Panc1 (cell line): ENCODE measurements at regions not wholly inside any gene's neighbourhood (a gene's known extent, or its start where the extent isn't known, plus 50 kb on each side); places are given as distances from the start of the nearest gene placed in this dataset.

ENCODE experiments used
- ATAC-seq: fragments of 200-7000 bp; cut with Tn5 transposase; 2 replicates; pipeline ENCODE4 v1.9.1; 2020; ENCODE audit warnings: mild to moderate bottlenecking, moderate library complexity
- BruUV-seq: library from RNA; stranded (reverse); fragments of 400-500 nt; replicated peaks from 2 replicates; lab custom pipeline; 2021; lab: Mats Ljungman, UMichigan
- CTCF ChIA-PET: fragments of 300-600 bp; sonication (Branson Sonifier 250); formaldehyde crosslinking; loops from one replicate; lab custom pipeline; 2022; ENCODE audit warnings: antibody characterized with exemption; lab: Charles Lee
- POLR2A ChIA-PET: fragments of 300-600 bp; sonication (Branson Sonifier 250); formaldehyde crosslinking; loops from one replicate; lab custom pipeline; 2022; ENCODE audit warnings: antibody characterized with exemption; lab: Charles Lee
- DNase-seq: peaks from one replicate; pipeline ENCODE4 v3.0.0-alpha.2; 2010; ENCODE audit warnings: low read depth, low spot score
- H3K27ac ChIP-seq: 2 replicates; pipeline ENCODE4 v1.5.1; 2011; ENCODE audit warnings: mild to moderate bottlenecking, low read length, inconsistent platforms
- H3K27me3 ChIP-seq: fragments of 200-500 bp; sonication (Bioruptor generic); 2 replicates; pipeline ENCODE4 v1.6.0; 2014; ENCODE audit warnings: low read length, inconsistent platforms; ENCODE audit not compliant: control insufficient read depth, insufficient read depth
- H3K36me3 ChIP-seq: fragments of 200-500 bp; sonication (Bioruptor generic); 2 replicates; pipeline ENCODE4 v1.5.1; 2014; ENCODE audit warnings: inconsistent platforms, mild to moderate bottlenecking, low read length, moderate library complexity; ENCODE audit not compliant: control insufficient read depth, insufficient read depth
- H3K4me1 ChIP-seq: 2 replicates; pipeline ENCODE4 v1.5.1; 2011; ENCODE audit warnings: inconsistent platforms, mild to moderate bottlenecking, low read length, moderate library complexity; ENCODE audit not compliant: control insufficient read depth, insufficient read depth
- H3K4me3 ChIP-seq, 2 experiments: 2 replicates each; pipeline ENCODE4 v1.5.1; 2011 to 2012; ENCODE audit warnings: low read depth in 2 of 2, low read length in 2 of 2, mild to moderate bottlenecking in 2 of 2, inconsistent platforms in 1 of 2, moderate library complexity in 1 of 2
- H3K9me3 ChIP-seq: fragments of 200-500 bp; sonication (Bioruptor generic); 2 replicates; pipeline ENCODE4 v1.5.1; 2014; ENCODE audit warnings: low read depth, mild to moderate bottlenecking, inconsistent platforms, low read length, moderate library complexity; ENCODE audit not compliant: control insufficient read depth, insufficient read depth
- CTCF ChIP-seq: fragments of 450-650 bp; IDR thresholded peaks from 2 replicates; pipeline ENCODE4 v1.5.1; 2017; ENCODE audit warnings: mild to moderate bottlenecking
- POLR2AphosphoS5 ChIP-seq: IDR thresholded peaks from 2 replicates; pipeline ENCODE4 v1.6.1; 2012; ENCODE audit warnings: mild to moderate bottlenecking, low read depth, low read length, moderate library complexity
- REST ChIP-seq, 2 experiments: IDR thresholded peaks; 2 replicates each; pipeline ENCODE4 v1.6.1; 2011 to 2012; ENCODE audit warnings: low read depth in 2 of 2, control low read depth in 1 of 2, low read length in 1 of 2, mild to moderate bottlenecking in 1 of 2, moderate library complexity in 1 of 2; ENCODE audit not compliant: insufficient read depth in 1 of 2
- SIN3A ChIP-seq: IDR thresholded peaks from 2 replicates; pipeline ENCODE4 v1.6.1; 2012; ENCODE audit warnings: low read depth, mild to moderate bottlenecking, low read length, moderate library complexity, borderline replicate concordance; ENCODE audit not compliant: insufficient read depth
- TCF7L2 ChIP-seq: IDR thresholded peaks from 2 replicates; pipeline ENCODE4 v1.6.1; 2011; ENCODE audit warnings: mild to moderate bottlenecking, low read depth, low read length, inconsistent platforms
- in situ Hi-C: cut with HindIII; loops from 2 replicates; pipeline ENCODE4 v1.10.0; 2016; ENCODE audit warnings: low sequenced_read_pairs, low pct_unique_long_range_greater_than_20kb
- intact Hi-C: fragments of 100-400 bp; cut with micrococcal nuclease; formaldehyde crosslinking; loops from one replicate; pipeline ENCODE4 v1.10.0; 2022; ENCODE audit not compliant: unreplicated experiment

- TF ChIP-seq REST (IDR thresholded peaks at IDR 0.05; ENCODE audit: insufficient read depth in 1 of 2, low read depth in 2 of 2, low read length in 1 of 2) (no peak), POLR2AphosphoS5 (no peak)
- POLR2A ChIA-PET: no interaction called here
- no peak for DNase-seq
- CTCF ChIA-PET: interaction anchor here (0.7 kb wide), 1 partner anchor 90 kb away, joined by 3 read pairs; no protein-coding TSS in a partner anchor
- no TSS peak for BruUV-seq
- Histone ChIP-seq H3K27me3 (no peaks in the 10 kb centered on the region), H3K27ac (no peak overlapping the region), H3K4me3 (no peak overlapping the region), H3K4me1 (no peaks in the 10 kb centered on the region), H3K9me3 (no peaks in the 10 kb centered on the region), H3K36me3 (no peaks in the 10 kb centered on the region)
- intact Hi-C loops (no loop called here), in situ Hi-C loops (no loop called here)
- ATAC-seq: no peak
Observed at GRCh38 chr6:49327571-49327970, 135.5 kb downstream of the MMUT start.

- DNase-seq: peak; percentile 1
- Histone ChIP-seq H3K27ac (no peak overlapping the region), H3K4me3 (no peak overlapping the region), H3K4me1 (no peaks in the 10 kb centered on the region), H3K27me3 (no peaks in the 10 kb centered on the region), H3K9me3 (no peaks in the 10 kb centered on the region), H3K36me3 (no peaks in the 10 kb centered on the region)
- intact Hi-C loops: no loop called here
- BruUV-seq: no TSS peak
- TF ChIP-seq CTCF (no peak), TCF7L2 (no peak), POLR2AphosphoS5 (no peak), REST (IDR thresholded peaks at IDR 0.05; ENCODE audit: insufficient read depth in 1 of 2, low read depth in 2 of 2, low read length in 1 of 2) (no peak), SIN3A (no peak)
- no peak for ATAC-seq
- POLR2A ChIA-PET: no interaction called here
- CTCF ChIA-PET: no interaction called here
- in situ Hi-C loops: no loop called here
Observed at GRCh38 chr6:49327005-49327404, 136.0 kb downstream of the MMUT start.
